HG02938 (cell line): ENCODE measurements at regions not wholly inside any gene's neighbourhood (a gene's known extent, or its start where the extent isn't known, plus 50 kb on each side); places are given as distances from the start of the nearest gene placed in this dataset.
A peak's percentile ranks its signal among the peaks of the same experiment; 100 is the strongest.

Experiments used
- ATAC-seq: cut with Tn5 transposase; IDR thresholded peaks from one replicate; pipeline ENCODE4 v1.9.1; 2021; ENCODE audit warnings: mild to moderate bottlenecking, moderate library complexity; ENCODE audit not compliant: unreplicated experiment

DNA sequence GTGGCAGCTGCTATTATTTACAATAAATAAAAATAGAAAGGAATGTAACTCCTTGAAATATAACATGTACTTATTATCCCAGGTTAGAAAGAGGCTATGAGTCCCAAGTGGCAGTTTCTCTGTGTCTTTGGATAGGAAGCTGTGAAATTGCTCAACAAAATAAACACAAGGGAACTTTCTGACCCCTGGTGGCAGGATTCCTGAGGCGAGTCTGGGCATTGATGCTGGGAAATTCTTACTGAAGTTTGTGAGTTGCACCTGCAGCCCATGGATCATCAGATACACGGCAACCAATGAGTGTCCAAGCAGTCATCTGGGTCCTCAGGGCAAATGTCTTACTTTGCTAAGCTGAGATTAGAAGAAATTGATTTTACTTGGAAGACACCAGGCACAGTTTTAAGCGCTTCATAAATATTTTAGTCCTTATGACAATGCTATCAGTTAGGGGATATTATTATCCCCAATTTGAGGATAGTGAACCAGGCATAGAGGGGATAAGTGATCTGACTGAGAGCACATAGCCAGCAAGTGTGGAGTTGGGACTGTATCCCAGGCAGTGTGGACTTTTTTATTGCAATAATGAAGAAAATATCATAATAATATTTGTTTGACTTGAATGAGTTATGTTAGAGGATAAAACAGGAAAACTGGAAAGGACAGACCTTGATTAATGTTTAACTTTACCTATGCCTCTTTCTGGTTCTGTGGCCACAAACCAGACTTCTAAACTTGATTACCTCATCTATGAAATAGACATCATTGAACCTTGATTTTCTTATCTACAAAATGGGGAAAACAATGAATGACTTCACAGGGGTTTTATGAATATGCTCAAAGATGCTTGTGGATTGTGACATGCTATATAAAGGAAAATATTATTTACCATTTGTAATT is 265.5 kb upstream of the ADAMTSL1 start:
- ATAC-seq, result no peak

DNA sequence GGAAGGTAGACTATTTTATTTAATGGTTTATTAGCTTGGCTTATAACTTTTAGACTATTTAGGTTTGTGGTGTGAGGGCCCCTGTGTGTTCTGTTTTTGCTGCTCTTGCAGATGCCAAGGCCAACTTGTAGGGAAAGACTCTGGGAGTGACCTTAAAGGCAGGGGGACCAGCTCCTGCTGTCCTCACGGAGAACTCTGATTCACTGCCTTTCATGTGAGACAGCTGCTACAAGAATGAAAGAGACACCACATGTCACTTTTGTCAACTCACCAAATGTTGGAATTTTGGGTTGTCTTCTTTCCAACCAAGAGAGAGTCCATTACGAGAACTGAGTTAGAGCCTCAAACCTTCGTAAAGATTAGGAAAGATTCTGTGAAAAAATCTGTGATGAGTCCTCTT is 258.3 kb upstream of the ADAMTSL1 start:
- ATAC-seq, result no peak

DNA sequence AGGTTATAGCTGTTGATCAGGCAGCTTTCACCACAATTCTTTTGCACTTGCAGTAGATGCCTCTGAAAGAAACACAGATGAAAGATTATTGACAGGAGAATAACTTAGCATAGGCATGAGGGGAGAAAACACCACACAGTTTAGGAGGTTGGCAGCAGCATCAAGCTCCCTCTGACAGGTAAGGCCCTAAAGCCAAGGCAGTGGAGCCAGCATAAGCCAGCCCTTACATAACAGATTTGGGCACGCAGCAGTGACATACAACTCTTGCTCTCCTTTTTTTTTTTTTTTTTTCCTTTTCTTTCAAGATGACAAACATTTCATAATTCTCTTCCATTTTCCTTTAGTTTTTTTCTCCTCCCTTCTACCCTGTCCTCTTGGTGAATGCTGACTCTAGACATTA is 257.6 kb upstream of the ADAMTSL1 start:
- ATAC-seq, result no peak

- no peak for ATAC-seq
These were observed 245.9 kb upstream of the ADAMTSL1 start for GRCh38 chr9:18228101-18228500.

GRCh38 chr9:18229992-18230676 is 243.8 kb upstream of the ADAMTSL1 start:
- no peak for ATAC-seq

DNA sequence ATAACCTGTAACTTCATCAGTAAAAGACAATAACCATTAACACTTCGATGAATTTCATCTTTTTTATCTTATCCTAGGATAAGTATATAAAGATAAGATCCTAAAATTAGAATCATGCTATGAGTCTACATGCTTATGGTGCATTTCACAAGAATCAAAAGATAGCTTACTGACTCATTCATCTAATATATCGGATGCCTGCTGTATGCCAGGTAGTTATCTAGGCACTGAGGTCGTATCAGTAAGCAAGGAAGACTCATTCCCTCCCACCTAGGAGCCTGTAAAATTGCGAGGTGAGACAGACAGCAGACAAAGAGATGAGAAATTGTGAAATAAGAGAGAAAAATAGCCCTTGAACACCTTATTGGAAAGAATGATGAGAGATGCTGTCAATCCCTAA is 240.6 kb upstream of the ADAMTSL1 start:
- ATAC-seq, result no peak

DNA sequence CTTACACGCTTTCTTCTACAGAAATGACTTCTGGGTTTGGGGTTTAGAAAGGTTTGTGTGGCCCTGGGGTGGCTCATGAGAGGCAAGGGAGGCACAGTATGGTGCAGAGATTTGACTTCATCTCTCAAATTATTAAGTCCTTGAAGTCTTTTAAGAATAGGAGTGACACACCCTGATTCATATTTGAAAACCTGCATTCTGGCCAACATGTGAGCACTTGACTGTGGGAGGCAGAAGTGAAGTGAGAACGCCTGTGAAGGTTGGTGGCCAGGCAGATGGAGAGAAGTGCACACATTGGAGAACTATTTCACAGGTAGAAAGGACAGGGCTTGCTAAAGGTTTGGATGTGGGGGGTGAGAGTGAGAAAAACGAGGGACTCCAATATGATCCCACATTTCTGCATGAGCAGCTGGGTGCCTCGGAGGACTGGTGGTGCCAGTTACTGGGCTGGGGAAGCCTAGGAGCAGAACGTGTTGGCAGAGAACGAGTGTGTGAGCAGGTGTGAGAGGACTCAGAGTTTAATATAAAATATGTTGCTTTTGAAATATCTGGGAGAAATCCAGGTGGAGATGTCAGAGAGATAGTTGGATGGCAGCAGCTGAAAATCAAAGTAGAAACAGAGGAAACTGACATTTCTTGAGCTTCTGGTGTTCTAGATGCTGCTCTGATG is 240.0 kb upstream of the ADAMTSL1 start:
- ATAC-seq, result no peak

- no peak for ATAC-seq
These were observed 238.6 kb upstream of the ADAMTSL1 start for GRCh38 chr9:18235181-18235908.

DNA sequence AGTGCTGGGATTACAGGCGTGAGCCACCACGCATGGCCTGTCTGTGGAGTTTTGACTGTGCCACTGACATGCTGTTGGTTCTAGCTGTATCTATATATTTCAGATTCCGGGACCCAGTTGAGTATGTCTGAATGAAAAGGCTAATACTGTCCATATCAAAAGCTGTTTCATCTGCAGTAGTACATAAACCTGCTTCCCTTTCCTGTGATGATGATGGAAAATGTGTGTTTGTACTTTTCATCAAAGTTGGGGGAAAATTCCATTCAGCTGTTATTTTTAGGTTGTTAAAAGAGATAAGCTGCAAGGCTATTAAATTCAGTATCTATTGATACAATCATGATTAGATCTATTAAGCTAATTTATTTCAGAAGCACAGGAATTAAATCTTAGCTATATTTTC is 237.6 kb upstream of the ADAMTSL1 start:
- ATAC-seq, result no peak

DNA sequence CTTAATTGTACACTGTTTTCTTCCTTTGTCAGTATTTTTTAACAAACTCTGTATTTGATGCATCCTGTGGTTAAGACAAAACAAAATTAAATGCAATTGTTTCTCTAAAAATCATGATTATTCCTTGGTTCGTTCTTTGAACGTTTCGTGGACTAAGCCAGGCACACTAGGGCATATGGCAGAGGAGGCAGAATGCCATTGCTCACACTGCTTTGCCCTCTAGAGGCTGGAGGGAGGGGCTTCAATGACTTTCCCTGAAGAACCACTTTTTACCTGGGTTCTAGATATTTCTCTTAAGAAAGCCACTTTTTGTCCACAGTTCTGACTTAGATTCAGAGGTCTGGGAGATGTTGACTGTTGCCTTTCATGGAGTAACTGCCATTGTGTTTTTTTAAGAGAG is 236.2 kb upstream of the ADAMTSL1 start:
- ATAC-seq, result no peak

DNA sequence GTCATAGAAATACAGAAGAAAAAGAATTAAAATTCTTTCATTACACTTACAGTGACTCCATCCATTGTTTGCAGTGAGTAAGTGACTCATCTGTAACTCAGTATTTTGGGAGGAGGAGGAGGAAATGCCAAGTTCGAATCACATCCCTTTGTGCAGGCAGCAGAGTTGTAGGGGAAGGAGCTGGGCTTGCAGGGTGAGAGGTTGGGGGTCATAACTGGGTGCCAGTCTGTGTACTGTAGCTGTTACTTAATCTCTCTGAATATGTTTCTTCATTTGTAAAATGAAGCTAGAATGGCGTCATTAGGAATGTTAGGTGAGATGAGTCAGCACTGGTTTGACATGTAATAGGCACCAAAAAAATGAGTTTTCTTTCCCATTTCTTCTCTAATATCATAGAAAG is 235.7 kb upstream of the ADAMTSL1 start:
- no peak for ATAC-seq

GRCh38 chr9:18238752-18239447 is 235.1 kb upstream of the ADAMTSL1 start:
- ATAC-seq, result no peak

- no peak for ATAC-seq
These were observed 233.7 kb upstream of the ADAMTSL1 start for GRCh38 chr9:18240213-18240612.

GRCh38 chr9:18245911-18246310 is 228.0 kb upstream of the ADAMTSL1 start:
- no peak for ATAC-seq

DNA sequence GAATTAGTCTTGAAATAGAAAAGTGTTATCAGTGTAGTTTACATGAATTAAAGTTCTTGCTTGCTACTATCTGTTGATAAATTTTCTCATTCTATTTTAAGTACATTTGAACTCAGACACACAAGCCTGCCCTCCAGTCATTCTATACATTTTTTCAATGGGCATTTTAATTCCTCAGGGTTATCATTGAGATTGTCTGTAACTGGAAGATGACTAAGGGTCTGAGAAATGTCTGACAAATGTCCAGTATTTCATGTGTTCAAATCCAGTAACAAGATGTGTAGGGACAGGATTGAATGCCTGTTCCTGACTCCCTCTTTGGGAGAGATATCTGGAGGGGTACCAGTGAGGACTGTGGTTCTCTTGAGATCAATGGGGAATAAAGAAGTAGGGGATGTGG is 223.9 kb upstream of the ADAMTSL1 start:
- no peak for ATAC-seq

DNA sequence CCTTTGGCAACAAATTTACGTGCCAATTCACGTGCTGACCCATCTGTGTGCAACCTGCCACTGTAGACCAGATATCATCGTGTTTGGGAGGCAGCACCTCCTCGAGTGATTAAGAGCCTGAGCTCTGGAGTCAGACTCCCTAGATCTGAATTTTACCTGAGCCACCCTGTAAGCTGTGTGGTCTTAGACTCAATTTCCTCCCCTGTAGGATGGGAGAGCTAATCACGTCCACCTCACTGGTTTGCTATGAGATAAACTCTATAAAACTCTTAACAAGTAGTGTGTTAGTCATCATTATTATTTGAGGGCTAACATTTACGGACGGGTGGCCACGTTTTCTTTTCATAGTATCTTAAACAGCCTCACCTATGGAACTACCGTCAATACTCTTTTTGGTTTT is 220.0 kb upstream of the ADAMTSL1 start:
- ATAC-seq, result no peak

DNA sequence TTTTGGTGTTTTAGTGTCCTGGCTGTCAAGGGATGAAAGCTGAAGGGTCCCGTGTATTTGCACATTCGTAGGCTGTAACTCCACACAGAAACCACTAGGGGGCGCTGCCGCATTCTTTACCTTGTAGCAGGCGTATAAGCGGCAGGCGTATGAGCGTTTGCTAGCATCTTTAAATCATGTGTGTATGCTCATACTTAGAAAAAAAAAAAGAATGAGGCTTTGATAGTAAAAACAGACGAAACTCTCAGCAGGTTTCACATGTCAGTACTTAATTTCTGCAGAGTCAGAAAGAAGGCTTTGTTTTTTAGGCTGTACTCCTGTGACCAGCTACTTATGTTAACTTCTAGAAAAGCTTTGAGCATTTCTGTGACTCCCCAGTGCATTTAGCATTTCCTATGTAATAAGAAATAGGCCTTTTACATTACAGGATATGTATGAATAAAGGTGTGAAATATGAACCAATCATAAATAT is 218.8 kb upstream of the ADAMTSL1 start:
- peak; percentile 94 for ATAC-seq

DNA sequence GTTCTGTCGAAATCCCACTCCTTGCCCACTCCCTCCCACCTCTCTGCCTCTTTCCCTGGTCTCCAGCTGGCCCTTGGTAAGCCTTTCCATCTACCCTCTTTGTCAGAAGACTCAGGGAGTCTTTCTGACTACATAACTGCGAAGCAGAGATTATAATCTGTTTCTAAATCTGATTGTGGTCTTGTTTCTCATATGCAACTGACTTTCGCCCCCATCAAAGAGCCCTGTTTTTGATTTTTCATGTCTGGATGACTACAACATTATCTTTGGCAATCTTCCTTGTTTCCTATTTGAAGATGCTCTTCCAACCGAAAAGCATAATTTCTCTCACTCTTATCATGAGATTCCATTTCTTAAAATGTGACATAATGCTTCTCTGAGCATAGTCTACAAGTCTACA is 218.2 kb upstream of the ADAMTSL1 start:
- no peak for ATAC-seq

- no peak for ATAC-seq
These were observed 217.4 kb upstream of the ADAMTSL1 start for GRCh38 chr9:18256568-18256967.

- ATAC-seq, result no peak
These were observed 213.4 kb upstream of the ADAMTSL1 start for GRCh38 chr9:18260521-18260920.
